Keratinocyte (primary cell): ENCODE measurements at regions not wholly inside any gene's neighbourhood (a gene's known extent, or its start where the extent isn't known, plus 50 kb on each side); places are given as distances from the start of the nearest gene placed in this dataset.

ENCODE experiments used
- DNase-seq: peaks from one replicate; pipeline ENCODE4 v3.0.0-alpha.2; 2011; ENCODE audit warnings: low read depth, missing footprints, low spot score
- FAIRE-seq: peaks from 2 replicates; lab custom pipeline; 2011; peaks lifted over from hg19 to GRCh38; lab: Jason Lieb, UNC
- H2AFZ ChIP-seq: 2 replicates; pipeline ENCODE4 v1.6.0; 2012; ENCODE audit warnings: low read length, control low read depth, inconsistent platforms; ENCODE audit not compliant: control insufficient read depth
- H3K27ac ChIP-seq: 2 replicates; pipeline ENCODE4 v1.5.1; 2011; ENCODE audit warnings: low read length; ENCODE audit not compliant: control insufficient read depth, insufficient read depth
- H3K27me3 ChIP-seq: 3 replicates; pipeline ENCODE4 v1.6.0; 2011; ENCODE audit warnings: low read length; ENCODE audit not compliant: control insufficient read depth, insufficient read depth; ENCODE audit errors: extremely low read depth
- H3K36me3 ChIP-seq, 2 experiments: 2 replicates in 1 of 2; 3 replicates in 1 of 2; pipeline ENCODE4 v1.5.1; 2011; ENCODE audit warnings: low read length in 2 of 2, mild to moderate bottlenecking in 1 of 2; ENCODE audit not compliant: control insufficient read depth in 2 of 2, insufficient read depth in 2 of 2; ENCODE audit errors: extremely low read depth in 1 of 2
- H3K4me1 ChIP-seq: 3 replicates; pipeline ENCODE4 v1.5.1; 2011; ENCODE audit warnings: low read length; ENCODE audit not compliant: control insufficient read depth, insufficient read depth; ENCODE audit errors: extremely low read depth
- H3K4me2 ChIP-seq: 3 replicates; pipeline ENCODE4 v1.6.0; 2011; ENCODE audit warnings: low read depth, low read length; ENCODE audit not compliant: control insufficient read depth, insufficient read depth; ENCODE audit errors: extremely low read depth
- H3K4me3 ChIP-seq, 3 experiments: fragments of 200-600 bp in 1 of 3; sonication (generic) in 1 of 3; 2 replicates in 2 of 3; 3 replicates in 1 of 3; pipeline ENCODE4 v1.5.1; 2011 to 2016; ENCODE audit warnings: low read length in 3 of 3, mild to moderate bottlenecking in 3 of 3, control low read depth in 2 of 3, inconsistent platforms in 1 of 3, low read depth in 1 of 3, mixed read lengths in 1 of 3, mixed run types in 1 of 3, moderate library complexity in 1 of 3; ENCODE audit not compliant: control insufficient read depth in 2 of 3, insufficient read depth in 2 of 3; ENCODE audit errors: extremely low read depth in 1 of 3
- H3K79me2 ChIP-seq: 2 replicates; pipeline ENCODE4 v1.6.0; 2012; ENCODE audit warnings: low read length; ENCODE audit not compliant: control insufficient read depth, insufficient read depth
- H3K9ac ChIP-seq: 3 replicates; pipeline ENCODE4 v1.6.0; 2011; ENCODE audit warnings: low read length; ENCODE audit not compliant: control insufficient read depth, insufficient read depth; ENCODE audit errors: extremely low read depth
- H3K9me1 ChIP-seq: 3 replicates; pipeline ENCODE4 v1.6.0; 2011; ENCODE audit warnings: low read length; ENCODE audit not compliant: control insufficient read depth, insufficient read depth; ENCODE audit errors: extremely low read depth
- H3K9me3 ChIP-seq: 2 replicates; pipeline ENCODE4 v1.5.1; 2012; ENCODE audit warnings: low read depth, low read length; ENCODE audit not compliant: control insufficient read depth
- H4K20me1 ChIP-seq: 3 replicates; pipeline ENCODE4 v1.6.0; 2011; ENCODE audit warnings: low read length; ENCODE audit not compliant: control insufficient read depth, insufficient read depth; ENCODE audit errors: extremely low read depth
- CTCF ChIP-seq, 3 experiments: IDR thresholded peaks in 1 of 3; conservative IDR thresholded peaks in 1 of 3; optimal IDR thresholded peaks in 1 of 3; 2 replicates in 2 of 3; 3 replicates in 1 of 3; pipeline versions ENCODE3 to v1.5.1; 2011; ENCODE audit warnings: low read length in 3 of 3, mild to moderate bottlenecking in 3 of 3, moderate library complexity in 2 of 3, control low read depth in 1 of 3, inconsistent platforms in 1 of 3; ENCODE audit not compliant: insufficient read depth in 2 of 3; ENCODE audit errors: extremely low read depth in 1 of 3
- EZH2 ChIP-seq: IDR thresholded peaks from one replicate; pipeline ENCODE4 v1.6.1; 2012; ENCODE audit warnings: inconsistent platforms, mild to moderate bottlenecking, low read length, moderate library complexity
- dilution Hi-C: fragments of 300-500 bp; cut with MboI; formaldehyde crosslinking; loops from one replicate; pipeline ENCODE4 v1.7.0; 2020; ENCODE audit warnings: low sequenced_read_pairs; ENCODE audit not compliant: extremely low pct_ligation_motif_present

DNA sequence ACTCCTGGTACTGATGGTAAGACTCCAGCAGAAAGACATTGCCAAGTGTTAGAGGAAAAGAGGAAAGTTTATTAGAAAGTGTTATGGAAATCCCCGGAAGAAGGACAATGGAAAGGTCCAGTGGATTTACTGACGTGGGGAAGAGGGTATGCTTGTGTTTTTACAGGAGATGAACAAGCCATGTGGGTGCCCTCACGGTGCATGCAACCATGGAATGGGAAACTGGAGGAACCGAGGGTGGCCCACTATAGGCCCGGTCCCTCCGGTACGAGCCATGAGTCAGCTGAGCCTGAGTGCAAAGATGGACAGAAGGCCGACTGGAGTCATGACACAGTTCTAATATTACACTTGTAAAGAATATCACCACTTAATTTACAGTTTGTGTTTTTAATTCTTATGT, 123.3 kb upstream of the ZCCHC13 start:
- H4K20me1 ChIP-seq, result no peaks in the 10 kb centered on the region
- no peak overlapping the region for H2AFZ ChIP-seq
- H3K4me3 ChIP-seq, result no peak overlapping the region
- no peak overlapping the region for H3K27ac ChIP-seq
- H3K27me3 ChIP-seq, result no peaks in the 10 kb centered on the region
- no peak overlapping the region for H3K9ac ChIP-seq
- no peaks in the 10 kb centered on the region for H3K9me3 ChIP-seq
- dilution Hi-C loops, result no loop called here
- no peaks in the 10 kb centered on the region for H3K36me3 ChIP-seq
- H3K4me2 ChIP-seq, result no peak overlapping the region
- DNase-seq, result no peak
- H3K4me1 ChIP-seq, result no peaks in the 10 kb centered on the region
- H3K9me1 ChIP-seq, result no peaks in the 10 kb centered on the region
- no peaks in the 10 kb centered on the region for H3K79me2 ChIP-seq
- TF ChIP-seq CTCF (optimal IDR thresholded peaks at IDR 0.05 in 1 of 3, IDR thresholded peaks at IDR 0.05 in 1 of 3, conservative IDR thresholded peaks at IDR 0.05 in 1 of 3; ENCODE audit: extremely low read depth in 1 of 3, insufficient read depth in 2 of 3, low read length in 3 of 3) (no peak), EZH2 (no peak)
- no peak for FAIRE-seq

GRCh38 chrX:74179990-74180389, 124.0 kb upstream of the ZCCHC13 start:
- no peaks in the 10 kb centered on the region for H3K79me2 ChIP-seq
- H2AFZ ChIP-seq, result no peak overlapping the region
- no peaks in the 10 kb centered on the region for H3K27me3 ChIP-seq
- H3K9ac ChIP-seq, result no peak overlapping the region
- no peak overlapping the region for H3K4me2 ChIP-seq
- no peak overlapping the region for H3K4me3 ChIP-seq
- no peaks in the 10 kb centered on the region for H4K20me1 ChIP-seq
- H3K9me3 ChIP-seq, result no peaks in the 10 kb centered on the region
- H3K36me3 ChIP-seq, result no peaks in the 10 kb centered on the region
- no peak overlapping the region for H3K27ac ChIP-seq
- no peaks in the 10 kb centered on the region for H3K4me1 ChIP-seq
- dilution Hi-C loops, result no loop called here
- no peak for DNase-seq
- FAIRE-seq, result no peak
- TF ChIP-seq CTCF (optimal IDR thresholded peaks at IDR 0.05 in 1 of 3, IDR thresholded peaks at IDR 0.05 in 1 of 3, conservative IDR thresholded peaks at IDR 0.05 in 1 of 3; ENCODE audit: extremely low read depth in 1 of 3, insufficient read depth in 2 of 3, low read length in 3 of 3) (no peak), EZH2 (no peak)
- no peaks in the 10 kb centered on the region for H3K9me1 ChIP-seq
